Endothelial cell (in vitro differentiated cells): ENCODE measurements at regions not wholly inside any gene's neighbourhood (a gene's known extent, or its start where the extent isn't known, plus 50 kb on each side); places are given as distances from the start of the nearest gene placed in this dataset.

Experiments used
- DNase-seq: peaks from one replicate; pipeline ENCODE4 v3.0.0; 2021; ENCODE audit warnings: low spot score
- H3K27ac Mint-ChIP-seq: one replicate; pipeline ENCODE4 v1.8.0; 2021; ENCODE audit warnings: mixed read lengths, inconsistent platforms; ENCODE audit not compliant: unreplicated experiment
- H3K27me3 Mint-ChIP-seq: one replicate; pipeline ENCODE4 v1.8.0; 2021; ENCODE audit warnings: mild to moderate bottlenecking, moderate library complexity, mixed read lengths, inconsistent platforms; ENCODE audit not compliant: unreplicated experiment
- H3K36me3 Mint-ChIP-seq: one replicate; pipeline ENCODE4 v1.8.0; 2021; ENCODE audit warnings: mild to moderate bottlenecking, low read depth, mixed read lengths, inconsistent platforms; ENCODE audit not compliant: unreplicated experiment
- H3K4me1 Mint-ChIP-seq: one replicate; pipeline ENCODE4 v1.8.0; 2021; ENCODE audit warnings: mild to moderate bottlenecking, mixed read lengths, inconsistent platforms; ENCODE audit not compliant: unreplicated experiment
- H3K4me3 Mint-ChIP-seq: one replicate; pipeline ENCODE4 v1.8.0; 2021; ENCODE audit warnings: mild to moderate bottlenecking, mixed read lengths, inconsistent platforms; ENCODE audit not compliant: unreplicated experiment
- H3K9me3 Mint-ChIP-seq: one replicate; pipeline ENCODE4 v1.8.0; 2021; ENCODE audit warnings: mixed read lengths, inconsistent platforms; ENCODE audit not compliant: unreplicated experiment
- TF ChIP-seq, protein P1 (sequence below): fragments of 200-600 bp; sonication (generic); IDR thresholded peaks from one replicate; pipeline ENCODE4 v1.5.0; 2021; ENCODE audit warnings: antibody characterized with exemption; ENCODE audit not compliant: unreplicated experiment

DNA sequence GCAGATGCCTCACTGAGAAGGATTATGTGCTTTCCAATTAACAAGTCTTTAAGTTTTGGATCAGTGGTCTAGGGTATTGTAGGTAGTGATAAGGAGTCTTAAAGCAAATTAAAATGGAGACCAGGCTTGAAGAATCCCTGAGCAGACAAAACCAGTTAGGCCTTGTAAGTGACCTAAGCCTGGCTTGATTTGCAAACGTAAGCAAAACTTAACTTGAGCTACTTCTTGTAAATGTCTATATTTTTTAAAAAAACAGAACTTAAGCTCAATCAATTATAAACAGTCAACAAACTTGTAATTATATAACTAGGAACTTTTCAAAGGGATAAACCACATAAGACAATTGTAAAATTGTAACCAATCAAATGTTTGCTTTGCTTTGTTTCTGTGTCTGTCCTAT, 72.7 kb upstream of the NALF2 start:
- H3K4me1 Mint-ChIP-seq, result no peaks in the 10 kb centered on the region
- H3K9me3 Mint-ChIP-seq, result no peaks in the 10 kb centered on the region
- no peak overlapping the region for H3K27ac Mint-ChIP-seq
- H3K27me3 Mint-ChIP-seq, result no peaks in the 10 kb centered on the region
- no peak overlapping the region for H3K4me3 Mint-ChIP-seq
- no peak for DNase-seq
- H3K36me3 Mint-ChIP-seq, result no peaks in the 10 kb centered on the region
- TF ChIP-seq, protein P1, sequence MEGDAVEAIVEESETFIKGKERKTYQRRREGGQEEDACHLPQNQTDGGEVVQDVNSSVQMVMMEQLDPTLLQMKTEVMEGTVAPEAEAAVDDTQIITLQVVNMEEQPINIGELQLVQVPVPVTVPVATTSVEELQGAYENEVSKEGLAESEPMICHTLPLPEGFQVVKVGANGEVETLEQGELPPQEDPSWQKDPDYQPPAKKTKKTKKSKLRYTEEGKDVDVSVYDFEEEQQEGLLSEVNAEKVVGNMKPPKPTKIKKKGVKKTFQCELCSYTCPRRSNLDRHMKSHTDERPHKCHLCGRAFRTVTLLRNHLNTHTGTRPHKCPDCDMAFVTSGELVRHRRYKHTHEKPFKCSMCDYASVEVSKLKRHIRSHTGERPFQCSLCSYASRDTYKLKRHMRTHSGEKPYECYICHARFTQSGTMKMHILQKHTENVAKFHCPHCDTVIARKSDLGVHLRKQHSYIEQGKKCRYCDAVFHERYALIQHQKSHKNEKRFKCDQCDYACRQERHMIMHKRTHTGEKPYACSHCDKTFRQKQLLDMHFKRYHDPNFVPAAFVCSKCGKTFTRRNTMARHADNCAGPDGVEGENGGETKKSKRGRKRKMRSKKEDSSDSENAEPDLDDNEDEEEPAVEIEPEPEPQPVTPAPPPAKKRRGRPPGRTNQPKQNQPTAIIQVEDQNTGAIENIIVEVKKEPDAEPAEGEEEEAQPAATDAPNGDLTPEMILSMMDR, result no peak

DNA sequence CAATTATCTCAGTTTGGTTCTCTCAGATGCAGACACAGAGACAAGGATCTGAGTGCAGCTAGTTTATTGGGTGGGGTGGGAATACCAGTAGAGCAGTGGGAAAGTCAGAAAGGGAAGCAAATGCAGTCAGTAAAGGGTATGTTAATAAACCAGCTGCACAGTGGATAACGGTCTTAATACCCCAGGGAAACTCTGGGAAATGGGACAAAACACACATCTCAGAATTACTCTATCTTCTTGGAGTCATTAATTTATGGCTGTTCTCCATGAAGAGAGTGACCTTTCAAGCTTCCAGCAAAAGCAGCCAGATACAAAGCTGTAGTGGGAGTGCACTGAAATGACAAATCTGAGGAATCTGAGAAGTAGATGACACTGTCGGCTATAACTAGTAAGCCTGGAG, 73.3 kb upstream of the NALF2 start:
- Mint-ChIP-seq H3K9me3 (no peaks in the 10 kb centered on the region), H3K4me3 (no peak overlapping the region), H3K4me1 (no peaks in the 10 kb centered on the region), H3K36me3 (no peaks in the 10 kb centered on the region), H3K27me3 (no peaks in the 10 kb centered on the region), H3K27ac (no peak overlapping the region)
- TF ChIP-seq, protein P1, result no peak
- no peak for DNase-seq

DNA sequence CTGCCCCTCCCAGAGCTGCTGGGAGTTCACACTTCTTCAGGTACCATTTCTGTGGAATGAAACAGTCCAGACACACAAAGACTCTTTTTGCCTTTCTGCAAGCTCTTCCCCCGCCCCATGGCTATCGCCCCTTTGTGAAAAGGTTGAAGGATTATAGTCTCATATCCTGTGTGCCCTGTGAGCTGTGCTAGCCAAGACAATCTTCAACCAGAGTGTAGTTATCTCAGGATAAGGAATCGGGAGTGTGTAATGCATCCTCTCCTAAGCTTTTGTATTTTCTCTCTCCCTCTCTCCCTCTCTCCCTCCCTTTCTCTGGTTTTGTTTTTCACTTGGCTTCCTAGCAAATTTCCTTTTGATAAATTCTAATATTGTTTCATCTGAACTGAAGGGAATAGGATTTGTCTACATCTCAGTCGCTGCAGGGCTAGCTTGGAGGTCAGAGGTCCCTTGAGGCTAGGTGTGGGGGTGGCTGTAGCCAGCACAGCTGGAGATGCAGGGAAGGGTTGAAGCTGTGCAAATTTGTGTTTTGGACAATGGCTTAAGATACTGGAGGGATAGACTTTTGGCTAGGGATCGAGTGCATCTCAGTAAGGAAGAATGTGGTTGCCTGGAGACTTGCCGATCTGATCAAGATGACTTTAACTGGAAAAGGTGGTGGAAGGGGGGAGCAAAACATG, 74.6 kb upstream of the NALF2 start:
- no peak overlapping the region for H3K4me3 Mint-ChIP-seq
- no peak overlapping the region for H3K27ac Mint-ChIP-seq
- H3K36me3 Mint-ChIP-seq, result no peaks in the 10 kb centered on the region
- TF ChIP-seq, protein P1, result no peak
- no peaks in the 10 kb centered on the region for H3K4me1 Mint-ChIP-seq
- no peaks in the 10 kb centered on the region for H3K27me3 Mint-ChIP-seq
- H3K9me3 Mint-ChIP-seq, result no peaks in the 10 kb centered on the region
- no peak for DNase-seq

DNA sequence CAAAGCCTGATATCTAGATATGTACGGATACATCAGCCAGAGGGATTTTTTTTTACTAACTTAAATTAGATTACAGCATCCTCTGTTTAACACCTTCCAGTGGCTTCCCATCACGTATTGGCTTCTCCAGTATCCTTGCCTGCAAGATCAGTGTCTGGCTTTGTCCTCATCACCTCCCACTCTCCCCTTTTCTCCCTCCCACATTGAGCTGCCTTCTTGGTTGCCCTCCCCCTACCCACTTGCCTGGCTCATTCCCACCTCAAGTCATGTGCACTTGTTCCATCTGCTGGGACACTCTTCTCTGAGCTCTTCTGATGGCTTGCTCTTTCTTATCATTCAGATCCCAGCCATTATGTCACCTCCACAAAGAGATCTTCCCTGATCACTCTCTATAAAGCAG, 75.9 kb upstream of the NALF2 start:
- no peaks in the 10 kb centered on the region for H3K27me3 Mint-ChIP-seq
- no peak overlapping the region for H3K27ac Mint-ChIP-seq
- no peaks in the 10 kb centered on the region for H3K36me3 Mint-ChIP-seq
- no peak overlapping the region for H3K4me3 Mint-ChIP-seq
- no peak for DNase-seq
- H3K9me3 Mint-ChIP-seq, result no peaks in the 10 kb centered on the region
- TF ChIP-seq, protein P1, result no peak
- no peaks in the 10 kb centered on the region for H3K4me1 Mint-ChIP-seq

DNA sequence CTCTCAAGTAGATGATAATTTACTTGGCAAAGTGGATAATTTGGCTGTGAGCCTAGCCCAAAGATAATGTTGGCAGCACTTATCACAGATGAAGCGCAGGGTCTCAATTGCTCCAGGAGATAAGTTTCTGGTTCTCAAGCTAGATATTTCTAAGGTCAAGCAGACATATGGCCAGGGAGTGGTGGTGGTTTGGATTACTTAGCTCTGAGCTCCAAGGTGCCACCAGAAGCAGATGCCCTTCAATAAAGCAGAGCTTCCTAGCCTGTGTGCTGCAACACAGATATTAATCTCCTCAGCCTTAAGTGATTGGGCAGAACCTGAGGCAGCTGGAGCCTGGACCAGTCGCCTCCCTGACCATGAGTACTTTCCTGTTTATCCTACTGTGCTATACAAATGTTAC, 79.2 kb upstream of the NALF2 start:
- no peaks in the 10 kb centered on the region for H3K27me3 Mint-ChIP-seq
- no peak overlapping the region for H3K4me3 Mint-ChIP-seq
- no peaks in the 10 kb centered on the region for H3K36me3 Mint-ChIP-seq
- H3K27ac Mint-ChIP-seq, result no peak overlapping the region
- H3K9me3 Mint-ChIP-seq, result no peaks in the 10 kb centered on the region
- DNase-seq, result no peak
- no peaks in the 10 kb centered on the region for H3K4me1 Mint-ChIP-seq
- TF ChIP-seq, protein P1, result no peak
